H1 (cell line): ENCODE measurements at regions not wholly inside any gene's neighbourhood (a gene's known extent, or its start where the extent isn't known, plus 50 kb on each side); places are given as distances from the start of the nearest gene placed in this dataset.

Experiments
- CTCF ChIA-PET: fragments of 300-600 bp; sonication (Branson Sonifier 250); formaldehyde crosslinking; loops from one replicate; lab custom pipeline; 2021; ENCODE audit not compliant: partially characterized antibody; lab: Charles Lee
- POLR2A ChIA-PET: fragments of 300-600 bp; sonication (Branson Sonifier 250); formaldehyde crosslinking; loops from one replicate; lab custom pipeline; 2021; ENCODE audit warnings: inconsistent platforms; ENCODE audit not compliant: partially characterized antibody; lab: Charles Lee
- DNase-seq, 2 experiments: peaks; one replicate each; pipeline versions ENCODE4 v3.0.0 to v3.0.0-alpha.2; 2010 to 2022; ENCODE audit warnings: low spot score in 2 of 2, low read depth in 1 of 2, mixed read lengths in 1 of 2
- FAIRE-seq: peaks from 2 replicates; lab custom pipeline; 2011; peaks lifted over from hg19 to GRCh38; lab: Jason Lieb, UNC
- H2AFZ ChIP-seq: 2 replicates; pipeline ENCODE4 v1.8.1; 2012; ENCODE audit warnings: low read length, inconsistent platforms
- H2AK5ac ChIP-seq: 2 replicates; pipeline ENCODE4 v1.6.1; 2013; ENCODE audit warnings: low read depth, low read length
- H2BK120ac ChIP-seq: replicated peaks from 2 replicates; pipeline ENCODE3; 2013; ENCODE audit warnings: low read depth, low read length, inconsistent platforms
- H2BK12ac ChIP-seq: 2 replicates; pipeline ENCODE4 v1.6.1; 2013; ENCODE audit warnings: low read depth, low read length
- H2BK15ac ChIP-seq: 2 replicates; pipeline ENCODE4 v1.6.1; 2013; ENCODE audit warnings: low read length
- H2BK20ac ChIP-seq: 2 replicates; pipeline ENCODE4 v1.6.1; 2013; ENCODE audit warnings: low read length
- H2BK5ac ChIP-seq: 2 replicates; pipeline ENCODE4 v1.6.1; 2013; ENCODE audit warnings: low read depth, low read length
- H3K14ac ChIP-seq: 2 replicates; pipeline ENCODE4 v1.6.1; 2013; ENCODE audit warnings: inconsistent platforms; ENCODE audit not compliant: insufficient read length
- H3K18ac ChIP-seq: 2 replicates; pipeline ENCODE4 v1.6.1; 2013; ENCODE audit warnings: low read length; ENCODE audit errors: extremely low read depth
- H3K23ac ChIP-seq: 2 replicates; pipeline ENCODE4 v1.6.1; 2013; ENCODE audit warnings: inconsistent platforms; ENCODE audit not compliant: insufficient read length
- H3K23me2 ChIP-seq: 2 replicates; pipeline ENCODE4 v1.6.1; 2013; ENCODE audit warnings: low read depth, low read length
- H3K27ac ChIP-seq: 2 replicates; pipeline ENCODE4 v1.6.1; 2011; ENCODE audit warnings: low read depth, low read length, inconsistent platforms
- H3K27me3 ChIP-seq, 4 experiments: replicated peaks in 1 of 4; 1 replicate in 1 of 4; 2 replicates in 3 of 4; pipeline versions ENCODE4 v1.6.1 to v1.8.1; 2011 to 2013; ENCODE audit warnings: low read length in 3 of 4, mild to moderate bottlenecking in 3 of 4, inconsistent platforms in 2 of 4, mixed read lengths in 2 of 4, moderate library complexity in 1 of 4; ENCODE audit not compliant: control insufficient read depth in 3 of 4, insufficient read depth in 3 of 4; ENCODE audit errors: extremely low read depth in 1 of 4
- H3K36me3 ChIP-seq, 4 experiments: 2 replicates each; pipeline versions ENCODE4 v1.6.1 to v1.8.1; 2011 to 2013; ENCODE audit warnings: mild to moderate bottlenecking in 4 of 4, low read length in 3 of 4, moderate library complexity in 2 of 4, control low read depth in 1 of 4, inconsistent platforms in 1 of 4; ENCODE audit not compliant: insufficient read depth in 4 of 4, control insufficient read depth in 2 of 4
- H3K4ac ChIP-seq: replicated peaks from 2 replicates; pipeline ENCODE3; 2013; ENCODE audit warnings: low read length, low read depth, mixed read lengths, inconsistent platforms; ENCODE audit not compliant: insufficient read length
- H3K4me1 ChIP-seq, 4 experiments: replicated peaks in 1 of 4; 1 replicate in 1 of 4; 2 replicates in 3 of 4; pipeline versions ENCODE4 v1.6.1 to v1.8.1; 2011 to 2013; ENCODE audit warnings: low read length in 3 of 4, inconsistent platforms in 2 of 4, mixed read lengths in 1 of 4; ENCODE audit not compliant: insufficient read depth in 4 of 4, control insufficient read depth in 3 of 4
- H3K4me2 ChIP-seq, 2 experiments: 2 replicates each; pipeline versions ENCODE4 v1.6.1 to v1.8.1; 2011 to 2013; ENCODE audit warnings: low read depth in 2 of 2, low read length in 2 of 2, control low read depth in 1 of 2, inconsistent platforms in 1 of 2, mild to moderate bottlenecking in 1 of 2; ENCODE audit not compliant: insufficient read depth in 1 of 2
- H3K4me3 ChIP-seq, 4 experiments: fragments of 200-600, 300-600 bp in 1 of 4; sonication (generic), shearing (Covaris generic), sonication (Bioruptor Twin) in 1 of 4; 2 replicates each; pipeline versions ENCODE4 v1.5.1 to v1.8.1; 2011 to 2016; ENCODE audit warnings: low read length in 4 of 4, low read depth in 3 of 4, control low read depth in 2 of 4, inconsistent platforms in 2 of 4, mild to moderate bottlenecking in 2 of 4, mixed read lengths in 1 of 4, moderate library complexity in 1 of 4; ENCODE audit not compliant: insufficient read depth in 2 of 4; ENCODE audit errors: extremely low read depth in 1 of 4
- H3K56ac ChIP-seq: replicated peaks from 2 replicates; pipeline ENCODE3; 2013; ENCODE audit warnings: low read depth, mild to moderate bottlenecking, mixed read lengths, low read length, inconsistent platforms; ENCODE audit not compliant: insufficient read length
- H3K79me1 ChIP-seq: 2 replicates; pipeline ENCODE4 v1.6.1; 2013; ENCODE audit warnings: low read depth, low read length, control low read depth
- H3K79me2 ChIP-seq, 2 experiments: 2 replicates each; pipeline versions ENCODE4 v1.6.1 to v1.8.1; 2012 to 2013; ENCODE audit warnings: low read length in 2 of 2, mild to moderate bottlenecking in 2 of 2, inconsistent platforms in 1 of 2; ENCODE audit not compliant: insufficient read depth in 2 of 2, control insufficient read depth in 1 of 2
- H3K9ac ChIP-seq, 4 experiments: replicated peaks in 1 of 4; 1 replicate in 1 of 4; 2 replicates in 3 of 4; pipeline versions ENCODE4 v1.6.1 to v1.8.1; 2011 to 2013; ENCODE audit warnings: low read depth in 3 of 4, low read length in 3 of 4, control low read depth in 2 of 4, mild to moderate bottlenecking in 2 of 4, moderate library complexity in 2 of 4, inconsistent platforms in 1 of 4; ENCODE audit errors: extremely low read depth in 1 of 4
- H3K9me3 ChIP-seq, 2 experiments: 2 replicates each; pipeline versions ENCODE4 v1.6.1 to v1.8.1; 2012 to 2013; ENCODE audit warnings: mild to moderate bottlenecking in 2 of 2, moderate library complexity in 2 of 2, control low read depth in 1 of 2, inconsistent platforms in 1 of 2, low read depth in 1 of 2, low read length in 1 of 2, mixed read lengths in 1 of 2; ENCODE audit not compliant: insufficient read depth in 2 of 2
- H4K20me1 ChIP-seq, 2 experiments: replicated peaks in 1 of 2; 2 replicates each; pipeline versions ENCODE3 to v1.8.1; 2011 to 2013; ENCODE audit warnings: inconsistent platforms in 2 of 2, low read length in 2 of 2, mild to moderate bottlenecking in 1 of 2; ENCODE audit not compliant: insufficient read depth in 2 of 2, control insufficient read depth in 1 of 2
- H4K5ac ChIP-seq: 2 replicates; pipeline ENCODE4 v1.6.1; 2013; ENCODE audit warnings: low read length, low read depth, mixed read lengths, inconsistent platforms; ENCODE audit not compliant: insufficient read length
- H4K8ac ChIP-seq: 2 replicates; pipeline ENCODE4 v1.8.0; 2013; ENCODE audit warnings: mild to moderate bottlenecking, moderate library complexity, low read length, inconsistent platforms; ENCODE audit not compliant: insufficient read depth; ENCODE audit errors: extremely low read depth
- H4K91ac ChIP-seq: replicated peaks from 2 replicates; pipeline ENCODE3; 2013; ENCODE audit warnings: low read length, mixed read lengths, inconsistent platforms; ENCODE audit not compliant: insufficient read length
- ASH2L ChIP-seq: fragments of 200-600, 300-600 bp; sonication (generic); IDR thresholded peaks from one replicate; pipeline ENCODE4 v1.7.1; 2017; ENCODE audit warnings: low read length
- BACH1 ChIP-seq: IDR thresholded peaks from 2 replicates; pipeline ENCODE4 v1.6.1; 2012; ENCODE audit warnings: low read length, improper control_type of control experiment
- CREB1 ChIP-seq: IDR thresholded peaks from 2 replicates; pipeline ENCODE4 v1.6.1; 2012; ENCODE audit warnings: inconsistent platforms
- EGR1 ChIP-seq: IDR thresholded peaks from 2 replicates; pipeline ENCODE4 v1.6.1; 2011; ENCODE audit warnings: low read depth, low read length, borderline replicate concordance
- FOSL1 ChIP-seq: IDR thresholded peaks from 2 replicates; pipeline ENCODE4 v1.6.1; 2011; ENCODE audit warnings: mild to moderate bottlenecking, low read depth, low read length, moderate library complexity; ENCODE audit not compliant: insufficient read depth
- GTF2F1 ChIP-seq: IDR thresholded peaks from 2 replicates; pipeline ENCODE4 v1.6.1; 2012; ENCODE audit warnings: low read depth, low read length, improper control_type of control experiment, borderline replicate concordance
- HDAC2 ChIP-seq, 2 experiments: fragments of 300-600 bp in 1 of 2; sonication (generic) in 1 of 2; IDR thresholded peaks; 2 replicates each; pipeline ENCODE4 v1.6.1; 2011 to 2012; ENCODE audit warnings: low read depth in 2 of 2, low read length in 2 of 2, mild to moderate bottlenecking in 2 of 2, moderate library complexity in 2 of 2, borderline replicate concordance in 1 of 2, inconsistent platforms in 1 of 2
- JUND ChIP-seq: IDR thresholded peaks from 2 replicates; pipeline ENCODE4 v1.6.1; 2011; ENCODE audit warnings: mild to moderate bottlenecking, improper control_type of control experiment, low read length
- KDM1A ChIP-seq: fragments of 200-600, 300-600 bp; sonication (generic); IDR thresholded peaks from 2 replicates; pipeline ENCODE4 v1.7.1; 2016; ENCODE audit warnings: mild to moderate bottlenecking, low read length, borderline replicate concordance
- RBBP5 ChIP-seq: IDR thresholded peaks from 2 replicates; pipeline ENCODE4 v1.7.1; 2012; ENCODE audit warnings: low read depth, mild to moderate bottlenecking, inconsistent platforms, low read length, moderate library complexity, borderline replicate concordance
- RFX5 ChIP-seq: IDR thresholded peaks from 2 replicates; pipeline ENCODE4 v1.6.1; 2011; ENCODE audit warnings: low read depth, low read length, improper control_type of control experiment, borderline replicate concordance
- SIX5 ChIP-seq: IDR thresholded peaks from 2 replicates; pipeline ENCODE4 v1.6.1; 2011; ENCODE audit warnings: mild to moderate bottlenecking, low read depth, low read length
- SP4 ChIP-seq: IDR thresholded peaks from 2 replicates; pipeline ENCODE4 v1.6.1; 2012; ENCODE audit warnings: low read length, inconsistent platforms
- TAF7 ChIP-seq: optimal IDR thresholded peaks from 2 replicates; pipeline ENCODE3; 2011; ENCODE audit warnings: low read depth, mild to moderate bottlenecking, inconsistent platforms, low read length, moderate library complexity, borderline replicate concordance
- TBP ChIP-seq: IDR thresholded peaks from 2 replicates; pipeline ENCODE4 v1.6.1; 2011; ENCODE audit warnings: low read depth, low read length, improper control_type of control experiment
- TEAD4 ChIP-seq: IDR thresholded peaks from 2 replicates; pipeline ENCODE4 v1.6.1; 2012; ENCODE audit warnings: low read depth, low read length, inconsistent platforms, mixed read lengths
- YY1 ChIP-seq: IDR thresholded peaks from 2 replicates; pipeline ENCODE4 v1.6.1; 2011; ENCODE audit warnings: low read depth, mild to moderate bottlenecking, low read length
- WGBS, 2 experiments: shearing (Covaris generic) in 1 of 2; methylation state at CpG; one replicate each; pipeline versions ENCODE4 v1.1.6 to v1.1.7; 2013 to 2015; ENCODE audit warnings: low lambda C conversion rate in 2 of 2, mixed read lengths in 2 of 2, inconsistent platforms in 1 of 2, low coverage in 1 of 2, missing lambda C conversion rate in 1 of 2; ENCODE audit not compliant: insufficient replicate concordance in 2 of 2, insufficient coverage in 1 of 2, insufficient read length in 1 of 2; ENCODE audit errors: extremely low coverage in 1 of 2, missing lambda C conversion rate in 1 of 2; 5-methylcytosine and 5-hydroxymethylcytosine counted together

DNA sequence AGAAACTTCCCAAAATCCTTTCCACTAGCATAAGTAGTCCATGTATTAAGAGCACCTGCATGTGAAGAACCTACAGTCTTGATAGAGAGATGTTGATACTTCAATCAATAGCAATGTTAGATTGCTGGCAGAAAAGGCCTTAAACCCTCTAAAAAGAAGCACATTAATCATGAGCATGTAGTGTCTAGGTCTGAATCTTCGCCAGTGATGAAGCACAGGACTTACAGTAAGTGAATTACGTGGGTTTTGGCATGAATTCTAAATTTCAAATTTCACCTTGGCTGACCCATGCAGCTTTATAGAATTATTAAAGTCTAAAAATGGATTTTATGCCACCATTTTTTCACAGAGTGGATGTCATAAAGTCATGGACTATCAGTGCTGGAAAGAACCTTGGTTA is 791.6 kb upstream of the NOVA1 start:
- Histone ChIP-seq H4K8ac (no peak overlapping the region), H2BK5ac (no peak overlapping the region), H2BK20ac (no peak overlapping the region), H3K79me1 (no peaks in the 10 kb centered on the region), H4K5ac (no peak overlapping the region), H3K4me1 (no peaks in the 10 kb centered on the region), H4K20me1 (no peaks in the 10 kb centered on the region), H3K9ac (no peak overlapping the region), H3K14ac (no peak overlapping the region), H3K23me2 (no peaks in the 10 kb centered on the region), H3K79me2 (no peaks in the 10 kb centered on the region), H3K36me3 (no peaks in the 10 kb centered on the region), H3K23ac (no peak overlapping the region), H3K27ac (no peak overlapping the region), H3K18ac (no peak overlapping the region), H3K4me2 (no peak overlapping the region), H2AFZ (no peak overlapping the region), H2BK120ac (no peak overlapping the region), H3K56ac (no peak overlapping the region), H2BK12ac (no peak overlapping the region), H4K91ac (no peak overlapping the region), H3K4me3 (no peak overlapping the region), H3K27me3 (no peaks in the 10 kb centered on the region), H2AK5ac (no peak overlapping the region), H3K4ac (no peak overlapping the region), H3K9me3 (no peaks in the 10 kb centered on the region), H2BK15ac (no peak overlapping the region)
- 88% methylated on average over 2 of the region's 2 CpGs; no CpG with 5 or more reads in 1 of the 2 experiments for WGBS, 2 experiments
- DNase-seq (no peak), FAIRE-seq (no peak)
- CTCF ChIA-PET, result interaction anchor here (1.9 kb wide), 1 partner anchor 10 kb away, joined by 4 read pairs; no protein-coding TSS in a partner anchor
- POLR2A ChIA-PET, result no interaction called here
- TF ChIP-seq TBP (no peak), EGR1 (no peak), RBBP5 (no peak), HDAC2 (IDR thresholded peaks at IDR 0.05; ENCODE audit: borderline replicate concordance in 1 of 2, low read depth in 2 of 2, low read length in 2 of 2) (no peak), BACH1 (no peak), GTF2F1 (no peak), YY1 (no peak), FOSL1 (no peak), TAF7 (no peak), KDM1A (no peak), CREB1 (no peak), RFX5 (no peak), SIX5 (no peak), TEAD4 (no peak), JUND (no peak), ASH2L (no peak), SP4 (no peak)
